Fibroblast of mammary gland (primary cell): ENCODE measurements at regions not wholly inside any gene's neighbourhood (a gene's known extent, or its start where the extent isn't known, plus 50 kb on each side); places are given as distances from the start of the nearest gene placed in this dataset.

Experiments
- DNase-seq: peaks from one replicate; pipeline ENCODE4 v3.0.0-alpha.2; 2010; ENCODE audit warnings: low read depth
- H3K4me3 ChIP-seq: 2 replicates; pipeline ENCODE4 v1.5.1; 2011; ENCODE audit warnings: low read depth, mild to moderate bottlenecking, low read length, moderate library complexity; ENCODE audit not compliant: control insufficient read depth
- CTCF ChIP-seq: conservative IDR thresholded peaks from 2 replicates; pipeline ENCODE4 v1.5.1; 2011; ENCODE audit warnings: low read depth, low read length, inconsistent platforms; ENCODE audit not compliant: control insufficient read depth, insufficient read depth

GRCh38 chr14:51780741-51781140 lies 79.7 kb upstream of the GNG2 start:
- no peak for TF ChIP-seq CTCF
- H3K4me3 ChIP-seq = no peak overlapping the region
- DNase-seq = peak; percentile 40

DNA sequence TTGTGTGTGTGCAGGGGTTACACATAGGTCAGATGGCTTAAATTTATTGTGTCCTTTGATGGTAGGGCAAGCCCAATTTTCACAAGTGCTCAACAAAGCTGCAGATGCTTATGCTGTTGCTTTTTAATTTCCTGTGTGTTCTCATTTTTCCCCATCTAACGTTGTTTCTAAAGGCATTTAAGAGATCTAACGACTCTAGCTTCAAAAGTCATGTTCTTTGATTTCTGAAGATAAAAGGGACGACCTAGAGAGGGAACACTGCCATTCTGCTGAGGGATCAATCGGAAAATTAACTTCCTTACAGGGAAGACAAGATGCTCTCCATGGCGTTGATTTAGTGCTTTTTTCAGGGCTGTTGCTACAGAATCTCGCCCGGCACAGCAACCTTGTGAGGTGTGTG lies 79.0 kb upstream of the GNG2 start:
- no peak for DNase-seq
- no peak for TF ChIP-seq CTCF
- no peak overlapping the region for H3K4me3 ChIP-seq

GRCh38 chr14:51782435-51782834 lies 78.0 kb upstream of the GNG2 start:
- no peak for TF ChIP-seq CTCF
- no peak overlapping the region for H3K4me3 ChIP-seq
- no peak for DNase-seq

GRCh38 chr14:51783765-51784164 lies 76.6 kb upstream of the GNG2 start:
- no peak overlapping the region for H3K4me3 ChIP-seq
- no peak for TF ChIP-seq CTCF
- DNase-seq = peak; percentile 84

DNA sequence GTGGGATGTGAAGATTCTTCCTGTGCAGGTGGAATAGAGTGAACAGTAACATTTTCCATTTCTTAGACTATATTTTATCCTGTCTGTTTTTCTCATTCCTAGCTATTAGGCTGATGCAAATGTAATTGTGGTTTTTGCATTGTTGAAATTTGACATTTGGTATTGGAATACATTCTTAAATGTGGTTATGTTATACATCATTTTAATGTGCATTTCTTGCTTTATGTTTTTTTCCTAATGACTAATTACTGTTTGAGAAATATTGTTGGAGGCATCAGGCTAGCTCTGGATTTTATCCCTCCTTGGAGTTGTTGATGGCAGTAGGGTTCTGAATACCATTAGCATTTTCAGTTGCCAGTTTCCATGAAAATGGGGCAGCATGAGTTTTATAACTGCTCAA lies 75.9 kb upstream of the GNG2 start:
- no peak overlapping the region for H3K4me3 ChIP-seq
- no peak for TF ChIP-seq CTCF
- DNase-seq = no peak

DNA sequence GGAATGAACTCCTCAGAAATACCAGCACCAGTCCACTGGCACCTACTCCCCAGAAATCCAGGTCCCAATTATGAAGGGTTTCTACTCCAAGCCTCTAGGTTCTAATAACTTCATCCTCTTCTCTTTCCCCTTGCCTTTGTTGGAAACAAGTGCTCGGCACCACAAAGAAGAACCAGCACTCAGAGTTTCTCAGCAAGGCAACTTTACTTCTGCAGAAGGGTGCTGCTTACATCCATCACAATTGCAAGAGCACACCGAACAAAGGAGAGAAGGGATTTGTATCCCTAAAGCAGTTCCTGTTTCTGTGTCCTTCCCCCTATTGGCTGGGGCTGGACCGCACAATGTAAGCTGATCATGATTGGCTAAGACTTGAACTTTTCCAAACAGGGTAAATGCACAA lies 74.2 kb upstream of the GNG2 start:
- no peak overlapping the region for H3K4me3 ChIP-seq
- TF ChIP-seq CTCF = no peak
- no peak for DNase-seq

- no peak for TF ChIP-seq CTCF
- DNase-seq = no peak
- no peak overlapping the region for H3K4me3 ChIP-seq
Measured at GRCh38 chr14:51787352-51787751, 73.1 kb upstream of the GNG2 start.
